Colonic mucosa (tissue), 4 donors: ENCODE measurements at regions not wholly inside any gene's neighbourhood (a gene's known extent, or its start where the extent isn't known, plus 50 kb on each side); places are given as distances from the start of the nearest gene placed in this dataset.

Experiments used
- DNase-seq: peaks from one replicate; pipeline ENCODE4 v3.0.0-alpha.2; 2020
- H3K27ac ChIP-seq: fragments of 200-600 bp; one replicate; pipeline ENCODE4 v1.8.0; 2021
- H3K27me3 ChIP-seq: fragments of 200-600 bp; one replicate; pipeline ENCODE4 v1.8.0; 2021
- H3K36me3 ChIP-seq: fragments of 200-600 bp; one replicate; pipeline ENCODE4 v1.8.0; 2021
- H3K4me1 ChIP-seq: fragments of 200-600 bp; one replicate; pipeline ENCODE4 v1.8.0; 2021; ENCODE audit warnings: mild to moderate bottlenecking
- H3K4me3 ChIP-seq: fragments of 200-600 bp; one replicate; pipeline ENCODE4 v1.8.0; 2021
- H3K9ac ChIP-seq, 2 donors: one replicate each; pipeline ENCODE4 v1.7.0; 2013; ENCODE audit warnings: control low read depth in 2 of 2, low read depth in 2 of 2, low read length in 2 of 2
- H3K9me3 ChIP-seq: fragments of 200-600 bp; one replicate; pipeline ENCODE4 v1.8.0; 2021
- intact Hi-C: fragments of 100-400 bp; cut with DNase I; formaldehyde crosslinking; loops from one replicate; pipeline ENCODE4 v1.14.1; 2022
- TF ChIP-seq, protein P1 (sequence below): fragments of 200-600 bp; IDR thresholded peaks from one replicate; pipeline ENCODE4 v1.8.0; 2022; ENCODE audit warnings: antibody characterized with exemption, mild to moderate bottlenecking
- donor health status: healthy.
- donor health status: DM: no; HTN: no; CAD: no.
- donor health status: DM: no; HTN: no; CAD: no.

GRCh38 chr12:125276567-125276966 is 211.3 kb downstream of the AACS start:
- Histone ChIP-seq H3K4me1 (no peaks in the 10 kb centered on the region), H3K9ac (no peak overlapping the region), H3K4me3 (no peak overlapping the region), H3K36me3 (no peaks in the 10 kb centered on the region), H3K27me3 (no peaks in the 10 kb centered on the region), H3K27ac (no peak overlapping the region), H3K9me3 (no peaks in the 10 kb centered on the region)
- TF ChIP-seq, protein P1, sequence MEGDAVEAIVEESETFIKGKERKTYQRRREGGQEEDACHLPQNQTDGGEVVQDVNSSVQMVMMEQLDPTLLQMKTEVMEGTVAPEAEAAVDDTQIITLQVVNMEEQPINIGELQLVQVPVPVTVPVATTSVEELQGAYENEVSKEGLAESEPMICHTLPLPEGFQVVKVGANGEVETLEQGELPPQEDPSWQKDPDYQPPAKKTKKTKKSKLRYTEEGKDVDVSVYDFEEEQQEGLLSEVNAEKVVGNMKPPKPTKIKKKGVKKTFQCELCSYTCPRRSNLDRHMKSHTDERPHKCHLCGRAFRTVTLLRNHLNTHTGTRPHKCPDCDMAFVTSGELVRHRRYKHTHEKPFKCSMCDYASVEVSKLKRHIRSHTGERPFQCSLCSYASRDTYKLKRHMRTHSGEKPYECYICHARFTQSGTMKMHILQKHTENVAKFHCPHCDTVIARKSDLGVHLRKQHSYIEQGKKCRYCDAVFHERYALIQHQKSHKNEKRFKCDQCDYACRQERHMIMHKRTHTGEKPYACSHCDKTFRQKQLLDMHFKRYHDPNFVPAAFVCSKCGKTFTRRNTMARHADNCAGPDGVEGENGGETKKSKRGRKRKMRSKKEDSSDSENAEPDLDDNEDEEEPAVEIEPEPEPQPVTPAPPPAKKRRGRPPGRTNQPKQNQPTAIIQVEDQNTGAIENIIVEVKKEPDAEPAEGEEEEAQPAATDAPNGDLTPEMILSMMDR = no peak
- intact Hi-C loops = no loop called here
- no peak for DNase-seq

- no peaks in the 10 kb centered on the region for H3K36me3 ChIP-seq
Observed at GRCh38 chr12:125280482-125281377, 215.5 kb downstream of the AACS start.

GRCh38 chr12:125282921-125283320 is 217.7 kb downstream of the AACS start:
- H3K27ac ChIP-seq = no peak overlapping the region
- TF ChIP-seq, protein P1 = no peak
- no peak for DNase-seq
- H3K9ac ChIP-seq = no peak overlapping the region
- H3K4me1 ChIP-seq = no peaks in the 10 kb centered on the region
- intact Hi-C loops = no loop called here
- no peaks in the 10 kb centered on the region for H3K36me3 ChIP-seq
- H3K4me3 ChIP-seq = no peak overlapping the region
- no peaks in the 10 kb centered on the region for H3K27me3 ChIP-seq
- no peaks in the 10 kb centered on the region for H3K9me3 ChIP-seq

More at GRCh38 chr12:125280482-125281377, 215.5 kb downstream of the AACS start:
- intact Hi-C loops = no loop called here
- TF ChIP-seq, protein P1 = no peak
- H3K9me3 ChIP-seq = no peaks in the 10 kb centered on the region
- H3K27ac ChIP-seq = no peak overlapping the region
- H3K27me3 ChIP-seq = no peaks in the 10 kb centered on the region
- no peak for DNase-seq
- H3K4me1 ChIP-seq = no peaks in the 10 kb centered on the region
- H3K9ac ChIP-seq = no peak overlapping the region
- no peak overlapping the region for H3K4me3 ChIP-seq

DNA sequence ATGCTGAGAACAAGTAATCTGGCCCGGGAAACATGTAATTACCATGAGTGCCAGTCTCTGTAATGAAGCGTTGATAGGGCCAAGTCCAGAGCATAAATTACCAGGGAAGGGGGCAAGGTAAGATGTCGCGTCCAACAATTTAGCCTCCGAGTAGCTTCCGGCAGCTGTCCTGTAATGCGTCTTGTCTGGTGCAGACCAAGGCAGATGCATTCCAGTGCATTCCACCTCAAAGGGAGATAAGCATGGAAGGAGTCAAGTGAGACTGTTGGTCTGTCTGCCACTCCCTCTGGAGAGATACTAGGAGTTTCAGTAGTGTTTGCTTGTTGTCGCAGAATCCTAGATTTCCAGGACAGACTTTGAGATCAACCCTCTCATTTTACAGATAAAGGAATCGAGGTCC is 218.3 kb downstream of the AACS start:
- H3K4me1 ChIP-seq = no peaks in the 10 kb centered on the region
- intact Hi-C loops = no loop called here
- no peaks in the 10 kb centered on the region for H3K36me3 ChIP-seq
- H3K9me3 ChIP-seq = no peaks in the 10 kb centered on the region
- TF ChIP-seq, protein P1 = no peak
- H3K4me3 ChIP-seq = no peak overlapping the region
- H3K9ac ChIP-seq = no peak overlapping the region
- DNase-seq = no peak
- no peaks in the 10 kb centered on the region for H3K27me3 ChIP-seq
- H3K27ac ChIP-seq = no peak overlapping the region

DNA sequence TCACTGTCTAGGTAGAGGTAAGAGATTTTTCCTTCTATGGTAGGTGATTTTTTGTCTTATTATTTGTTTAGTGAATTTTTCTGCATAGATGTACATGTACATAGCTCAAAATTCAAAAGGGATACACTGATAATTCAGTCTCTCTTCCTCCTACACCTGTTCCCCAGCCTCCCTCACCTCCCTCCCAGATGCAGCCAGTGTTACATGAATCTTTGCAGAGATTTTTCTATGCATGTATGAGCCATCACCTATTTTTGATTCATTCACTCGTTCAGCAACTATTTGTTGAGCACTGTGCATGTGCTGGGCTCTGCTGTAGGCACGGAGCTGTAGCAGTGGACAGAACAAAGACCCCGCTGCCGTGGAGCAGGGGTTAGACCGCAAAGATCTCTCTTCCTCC is 218.9 kb downstream of the AACS start:
- DNase-seq = no peak
- no peaks in the 10 kb centered on the region for H3K4me1 ChIP-seq
- TF ChIP-seq, protein P1 = no peak
- no peaks in the 10 kb centered on the region for H3K9me3 ChIP-seq
- no peaks in the 10 kb centered on the region for H3K36me3 ChIP-seq
- no peaks in the 10 kb centered on the region for H3K27me3 ChIP-seq
- H3K4me3 ChIP-seq = no peak overlapping the region
- intact Hi-C loops = no loop called here
- H3K27ac ChIP-seq = no peak overlapping the region
- H3K9ac ChIP-seq = no peak overlapping the region
